Caco-2 (cell line): ENCODE measurements at regions not wholly inside any gene's neighbourhood (a gene's known extent, or its start where the extent isn't known, plus 50 kb on each side); places are given as distances from the start of the nearest gene placed in this dataset.

ENCODE experiments used
- BruUV-seq: library from RNA; stranded (reverse); fragments of 400-500 nt; replicated peaks from 2 replicates; lab custom pipeline; 2021; lab: Mats Ljungman, UMichigan
- CTCF ChIA-PET: fragments of 300-600 bp; sonication (Branson Sonifier 250); formaldehyde crosslinking; loops from one replicate; lab custom pipeline; 2022; ENCODE audit warnings: antibody characterized with exemption; lab: Charles Lee
- POLR2A ChIA-PET: fragments of 300-600 bp; sonication (Branson Sonifier 250); formaldehyde crosslinking; loops from one replicate; lab custom pipeline; 2022; ENCODE audit warnings: antibody characterized with exemption; lab: Charles Lee
- DNase-seq, 2 experiments: peaks; one replicate each; pipeline versions ENCODE4 v3.0.0 to v3.0.0-alpha.2; 2020 to 2022
- H3K27me3 ChIP-seq: replicated peaks from 2 replicates; pipeline ENCODE4 v1.6.0; 2011; ENCODE audit warnings: low read length; ENCODE audit not compliant: control insufficient read depth, insufficient read depth
- H3K36me3 ChIP-seq: 2 replicates; pipeline ENCODE4 v1.5.1; 2011; ENCODE audit warnings: low read length; ENCODE audit not compliant: control insufficient read depth, insufficient read depth
- H3K4me1 ChIP-seq: fragments of 250-450 bp; sonication (Bioruptor Pico); 2 replicates; pipeline ENCODE4 v1.5.1; 2020; ENCODE audit warnings: mild to moderate bottlenecking
- H3K4me3 ChIP-seq: 2 replicates; pipeline ENCODE4 v1.5.1; 2011; ENCODE audit warnings: low read depth, mild to moderate bottlenecking, control low read depth, low read length
- H3K9me3 ChIP-seq: fragments of 250-450 bp; sonication (Bioruptor Pico); 2 replicates; pipeline ENCODE4 v1.5.1; 2020; ENCODE audit warnings: mild to moderate bottlenecking, moderate library complexity
- H3K27ac Mint-ChIP-seq: one replicate; pipeline ENCODE4 v1.8.0; 2022; ENCODE audit warnings: mixed read lengths; ENCODE audit not compliant: unreplicated experiment
- H3K27me3 Mint-ChIP-seq: one replicate; pipeline ENCODE4 v1.8.0; 2022; ENCODE audit warnings: mixed read lengths; ENCODE audit not compliant: insufficient read depth, unreplicated experiment
- H3K36me3 Mint-ChIP-seq: one replicate; pipeline ENCODE4 v1.8.0; 2022; ENCODE audit warnings: mild to moderate bottlenecking, mixed read lengths; ENCODE audit not compliant: insufficient read depth, unreplicated experiment
- H3K4me1 Mint-ChIP-seq: one replicate; pipeline ENCODE4 v1.8.0; 2022; ENCODE audit warnings: low read depth, mixed read lengths; ENCODE audit not compliant: unreplicated experiment
- H3K4me3 Mint-ChIP-seq: one replicate; pipeline ENCODE4 v1.8.0; 2022; ENCODE audit warnings: mild to moderate bottlenecking, moderate library complexity, mixed read lengths; ENCODE audit not compliant: unreplicated experiment
- H3K9me3 Mint-ChIP-seq: one replicate; pipeline ENCODE4 v1.8.0; 2022; ENCODE audit warnings: mixed read lengths; ENCODE audit not compliant: unreplicated experiment
- CTCF ChIP-seq, 2 experiments: fragments of 200-600 bp in 1 of 2; IDR thresholded peaks; 1 replicate in 1 of 2; 2 replicates in 1 of 2; pipeline versions ENCODE4 v1.5.1 to v1.8.0; 2011 to 2022; ENCODE audit warnings: antibody characterized with exemption in 1 of 2, control low read depth in 1 of 2, inconsistent platforms in 1 of 2, low read depth in 1 of 2, low read length in 1 of 2, mild to moderate bottlenecking in 1 of 2, moderate library complexity in 1 of 2; ENCODE audit not compliant: insufficient read depth in 1 of 2, severe bottlenecking in 1 of 2, unreplicated experiment in 1 of 2
- intact Hi-C: fragments of 100-400 bp; cut with micrococcal nuclease; formaldehyde crosslinking; loops from one replicate; pipeline ENCODE4 v1.10.0; 2022; ENCODE audit not compliant: unreplicated experiment

GRCh38 chr12:24328261-24328660 lies 378.8 kb upstream of the SOX5 start:
- no peaks in the 10 kb centered on the region for H3K27me3 Mint-ChIP-seq
- CTCF ChIA-PET = interaction anchor here (0.7 kb wide), 1 partner anchor 157 kb away, joined by 3 read pairs; no protein-coding TSS in a partner anchor
- BruUV-seq = no TSS peak
- Histone ChIP-seq H3K36me3 (no peaks in the 10 kb centered on the region), H3K9me3 (no peaks in the 10 kb centered on the region), H3K27me3 (no peaks in the 10 kb centered on the region), H3K4me3 (no peak overlapping the region), H3K4me1 (no peaks in the 10 kb centered on the region)
- H3K36me3 Mint-ChIP-seq = no peaks in the 10 kb centered on the region
- H3K9me3 Mint-ChIP-seq = no peaks in the 10 kb centered on the region
- intact Hi-C loops = no loop called here
- H3K4me1 Mint-ChIP-seq = no peaks in the 10 kb centered on the region
- no peak overlapping the region for H3K4me3 Mint-ChIP-seq
- no peak for TF ChIP-seq CTCF (IDR thresholded peaks at IDR 0.05; ENCODE audit: insufficient read depth in 1 of 2, low read depth in 1 of 2, low read length in 1 of 2, severe bottlenecking in 1 of 2, unreplicated experiment in 1 of 2)
- no peak for DNase-seq
- POLR2A ChIA-PET = no interaction called here
- H3K27ac Mint-ChIP-seq = no peak overlapping the region

GRCh38 chr12:24325331-24325730 lies 375.9 kb upstream of the SOX5 start:
- Histone ChIP-seq H3K27me3 (no peaks in the 10 kb centered on the region), H3K36me3 (no peaks in the 10 kb centered on the region), H3K4me3 (no peak overlapping the region), H3K4me1 (no peaks in the 10 kb centered on the region), H3K9me3 (0 out of 2 replicates have a peak, but pooled peaks cover 3% of the 10 kb centered on the region)
- H3K4me1 Mint-ChIP-seq = no peaks in the 10 kb centered on the region
- DNase-seq = no peak
- no peak overlapping the region for H3K4me3 Mint-ChIP-seq
- TF ChIP-seq CTCF (IDR thresholded peaks at IDR 0.05; ENCODE audit: insufficient read depth in 1 of 2, low read depth in 1 of 2, low read length in 1 of 2, severe bottlenecking in 1 of 2, unreplicated experiment in 1 of 2) = no peak
- ChIA-PET CTCF (no interaction called here), POLR2A (no interaction called here)
- H3K27me3 Mint-ChIP-seq = no peaks in the 10 kb centered on the region
- no peaks in the 10 kb centered on the region for H3K9me3 Mint-ChIP-seq
- H3K27ac Mint-ChIP-seq = no peak overlapping the region
- intact Hi-C loops = no loop called here
- H3K36me3 Mint-ChIP-seq = no peaks in the 10 kb centered on the region
- no TSS peak for BruUV-seq

- DNase-seq = no peak
- ChIA-PET CTCF (no interaction called here), POLR2A (no interaction called here)
- no peaks in the 10 kb centered on the region for H3K27me3 ChIP-seq
- H3K9me3 ChIP-seq = no peaks in the 10 kb centered on the region
- BruUV-seq = no TSS peak
- H3K27me3 Mint-ChIP-seq = no peaks in the 10 kb centered on the region
- H3K9me3 Mint-ChIP-seq = no peaks in the 10 kb centered on the region
- H3K4me1 Mint-ChIP-seq = peaks cover 7% of the 10 kb centered on the region
- TF ChIP-seq CTCF (IDR thresholded peaks at IDR 0.05; ENCODE audit: insufficient read depth in 1 of 2, low read depth in 1 of 2, low read length in 1 of 2, severe bottlenecking in 1 of 2, unreplicated experiment in 1 of 2) = no peak
- no peaks in the 10 kb centered on the region for H3K36me3 ChIP-seq
- no peaks in the 10 kb centered on the region for H3K36me3 Mint-ChIP-seq
- intact Hi-C loops = no loop called here
- no peaks in the 10 kb centered on the region for H3K4me1 ChIP-seq
- H3K4me3 ChIP-seq = no peak overlapping the region
- H3K4me3 Mint-ChIP-seq = no peak overlapping the region
- H3K27ac Mint-ChIP-seq = no peak overlapping the region
Measured at GRCh38 chr12:24307716-24308335, 358.4 kb upstream of the SOX5 start.
